ENCODE measurements at regions not wholly inside any gene's neighbourhood (a gene's known extent, or its start where the extent isn't known, plus 50 kb on each side); places are given as distances from the start of the nearest gene placed in this dataset.

DNA sequence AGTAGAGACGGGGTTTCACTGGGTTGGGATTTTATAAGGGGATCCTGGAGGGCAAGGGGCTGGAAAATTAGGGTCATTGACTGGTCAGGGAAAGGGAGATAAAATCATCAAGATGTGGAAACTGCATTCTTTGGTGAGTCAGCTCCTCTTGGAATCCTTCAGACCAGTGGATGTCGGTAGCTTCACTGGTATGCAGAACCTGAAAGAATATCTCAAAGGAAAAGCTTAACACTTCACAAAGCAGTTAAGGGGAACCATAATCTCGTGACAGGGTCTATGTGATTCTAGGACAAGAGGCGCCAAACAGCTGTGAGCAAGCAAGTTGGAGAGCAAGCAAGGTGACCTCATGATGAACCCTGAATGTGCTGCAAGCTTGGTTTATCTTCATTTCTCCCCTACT, 634.7 kb upstream of the AUTS2 start:
- TF ChIP-seq EZH2phosphoT487 (IDR thresholded peaks at IDR 0.05; ENCODE audit: insufficient read depth, low read depth) (no peak), EZH2 (IDR thresholded peaks at IDR 0.05; ENCODE audit: insufficient read depth, poor library complexity, severe bottlenecking) (no peak)

All from GM23248 (cell line).